Stimulated activated CD4-positive, alpha-beta T cell treated with anti-CD3 and anti-CD28 coated beads, TNF-alpha, amount 100 ng/mL, for 24 hours (primary cell): ENCODE measurements at regions not wholly inside any gene's neighbourhood (a gene's known extent, or its start where the extent isn't known, plus 50 kb on each side); places are given as distances from the start of the nearest gene placed in this dataset.
"Not testable (repeated sequence)": the region's sequence is repeated elsewhere in the genome, so short reads cannot be mapped to it uniquely, and the experiment has no call there.

Experiments used
- DNase-seq, 3 experiments: peaks; one replicate each; pipeline ENCODE4 v3.0.0-alpha.2; 2020; ENCODE audit warnings: low read depth in 3 of 3

DNA sequence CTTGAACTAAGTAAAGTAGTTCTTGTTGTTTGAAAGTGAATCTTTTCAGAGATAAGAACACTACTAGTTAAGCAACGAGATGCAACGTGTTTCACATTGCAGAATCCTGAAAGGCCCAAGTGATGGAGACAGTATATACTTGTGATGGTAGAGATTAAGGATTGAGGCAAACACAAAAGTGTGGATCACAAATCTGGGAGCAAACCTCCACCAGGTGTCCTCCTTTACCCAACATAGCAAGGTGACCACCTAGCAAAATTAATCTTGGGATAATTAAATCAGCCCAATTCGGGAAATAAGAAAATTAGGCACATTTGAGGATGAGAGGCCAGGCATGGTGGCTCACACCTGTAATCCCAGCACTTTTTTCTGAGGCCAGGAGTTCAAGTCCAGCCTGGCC, 563.9 kb downstream of the DACH1 start:
- DNase-seq, result no peak

DNA sequence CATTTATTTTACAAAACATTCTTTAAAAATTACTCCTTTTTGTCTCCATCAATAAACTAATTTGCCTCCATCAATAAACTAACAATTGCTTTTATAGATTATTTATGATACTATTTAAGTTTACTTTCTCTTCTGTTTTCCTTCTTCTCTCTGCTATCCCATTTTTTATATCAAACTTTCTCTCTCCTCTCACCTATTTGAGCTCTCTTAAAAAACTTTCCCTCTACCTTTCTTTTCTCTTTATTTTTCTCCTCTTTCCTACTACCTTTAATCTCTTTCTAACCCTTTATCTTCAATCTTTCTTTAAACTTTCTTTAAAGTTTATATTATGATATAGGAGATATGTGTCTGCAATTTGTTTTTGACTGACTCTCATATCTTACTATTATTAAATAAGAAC, 566.4 kb downstream of the DACH1 start:
- no peak for DNase-seq

DNA sequence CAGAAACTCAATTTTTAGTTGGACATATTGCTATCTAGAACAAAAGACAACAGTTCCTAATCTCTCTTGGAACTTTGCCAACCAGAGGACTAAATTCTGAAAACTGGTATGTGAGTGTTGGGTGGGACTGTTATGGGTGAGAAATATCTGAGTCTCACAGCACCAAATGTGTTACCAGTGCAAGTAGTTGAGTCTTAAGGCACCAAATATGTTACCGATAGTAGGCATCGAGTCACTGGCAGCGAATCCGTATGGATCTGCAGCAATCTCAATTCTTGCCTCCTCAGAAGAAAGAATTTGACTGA, 575.2 kb downstream of the DACH1 start:
- DNase-seq, result no peak

- peak in 2 of 3 experiments; percentile 6 to 11 for DNase-seq
Observed at GRCh38 chr13:71290963-71291841, 575.8 kb downstream of the DACH1 start.

GRCh38 chr13:71289980-71290379, 577.0 kb downstream of the DACH1 start:
- DNase-seq, result not testable (repeated sequence)

- DNase-seq, result no peak
Observed at GRCh38 chr13:71285700-71286099, 581.3 kb downstream of the DACH1 start.

- DNase-seq, result no peak
Observed at GRCh38 chr13:71278512-71278911, 588.5 kb downstream of the DACH1 start.

DNA sequence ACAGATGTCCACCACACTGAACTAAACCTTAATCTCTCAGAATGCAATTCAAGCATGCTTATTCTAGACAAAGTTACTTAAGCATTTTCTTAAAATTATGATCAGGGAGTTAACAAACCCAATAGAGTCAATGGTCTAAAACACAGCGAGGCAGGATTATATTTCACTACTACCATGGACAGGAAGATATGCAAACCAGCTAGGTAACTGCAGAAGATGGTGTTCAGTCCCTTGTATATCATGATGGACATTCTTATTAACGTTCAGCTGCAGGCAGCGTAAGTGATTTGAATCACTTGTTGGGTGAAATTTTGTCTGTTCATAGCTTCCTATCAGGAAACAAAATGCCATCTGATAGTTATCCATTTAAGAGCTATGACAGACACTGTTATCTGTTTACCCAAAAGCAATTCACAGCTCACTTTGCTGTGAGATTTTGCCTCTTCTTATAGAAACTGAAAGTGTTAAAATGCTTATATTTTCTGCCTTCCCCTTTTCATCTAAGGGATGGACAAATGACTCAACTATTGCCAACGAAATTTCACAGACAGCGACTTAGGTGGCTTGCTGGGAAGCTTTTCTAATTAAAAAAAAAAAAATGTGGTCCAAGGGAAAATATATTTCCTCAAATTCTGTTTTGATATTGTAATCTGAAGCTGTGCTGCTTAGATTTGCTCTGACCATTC, 591.9 kb downstream of the DACH1 start:
- no peak for DNase-seq

DNA sequence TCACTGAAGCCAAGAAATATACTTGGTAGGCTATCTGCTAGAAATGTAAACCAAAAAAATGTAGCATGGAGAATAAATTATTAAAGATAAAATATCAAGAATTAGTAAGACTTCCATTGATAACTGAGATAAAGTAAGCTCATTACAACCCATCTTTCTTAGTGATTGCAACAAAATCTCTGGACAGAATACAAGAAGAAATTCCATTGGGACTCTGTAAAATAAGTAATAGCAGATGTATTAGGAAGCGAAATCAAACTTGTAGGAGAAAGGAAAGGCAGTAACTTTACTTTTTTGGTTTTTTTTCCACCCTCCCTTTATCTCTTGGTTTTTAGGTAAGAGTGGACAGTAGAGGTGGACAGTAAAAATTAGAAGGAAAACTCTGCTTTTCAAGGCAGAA, 605.7 kb downstream of the DACH1 start:
- no peak for DNase-seq

GRCh38 chr13:71260246-71260645, 606.8 kb downstream of the DACH1 start:
- no peak for DNase-seq

- DNase-seq, result no peak
Observed at GRCh38 chr13:71255633-71256032, 611.4 kb downstream of the DACH1 start.

DNA sequence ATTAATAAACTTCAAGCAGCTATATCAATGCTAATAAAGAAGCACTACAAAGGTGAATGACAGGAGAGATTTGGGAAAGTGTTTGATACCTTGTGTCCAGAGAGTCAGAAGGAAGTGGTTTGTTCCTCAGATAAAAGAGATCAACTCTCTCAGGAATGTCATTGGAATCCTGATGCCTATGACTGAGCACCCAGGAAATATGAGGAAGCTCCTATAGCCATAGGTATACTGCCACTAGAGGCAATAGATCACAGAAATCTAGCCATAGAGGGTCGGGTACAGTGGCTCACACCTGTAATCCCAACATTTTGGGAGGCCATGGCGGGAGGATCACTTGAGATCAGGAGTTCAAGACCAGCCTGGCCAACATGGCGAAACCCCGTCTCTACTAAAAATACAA, 612.6 kb downstream of the DACH1 start:
- no peak for DNase-seq

- DNase-seq, result no peak
Observed at GRCh38 chr13:71252184-71252704, 614.8 kb downstream of the DACH1 start.

DNA sequence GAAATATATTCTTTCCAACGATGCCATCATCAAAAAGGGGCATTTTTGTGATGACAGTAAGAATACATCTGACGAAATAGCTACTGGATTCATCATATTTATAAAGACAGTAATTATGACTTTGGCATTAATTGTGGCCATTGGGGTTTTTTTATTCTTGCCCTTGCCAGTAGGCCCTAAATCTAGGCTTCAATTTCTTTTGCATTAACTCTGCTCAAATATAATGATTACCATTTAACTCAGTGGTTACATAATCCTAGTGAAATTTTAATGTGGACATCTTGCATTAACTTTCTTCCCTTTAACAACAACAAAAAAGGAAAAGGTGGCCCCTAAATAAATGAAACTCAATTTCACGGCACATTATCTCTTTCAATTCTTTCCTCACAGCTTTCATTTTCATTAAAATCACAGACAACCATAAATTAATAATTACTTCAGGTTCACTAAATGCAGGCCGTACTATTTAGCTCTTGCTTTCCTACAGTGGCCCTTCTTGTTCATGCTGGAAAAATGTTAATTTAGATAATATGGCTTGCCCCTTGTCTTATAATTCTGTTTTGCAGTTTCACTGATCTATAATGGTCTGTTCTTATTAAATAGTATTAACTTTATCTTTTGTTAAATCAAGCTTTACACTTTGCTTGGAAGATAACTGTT, 615.6 kb downstream of the DACH1 start:
- DNase-seq, result no peak

GRCh38 chr13:71249011-71249410, 618.0 kb downstream of the DACH1 start:
- no peak for DNase-seq

DNA sequence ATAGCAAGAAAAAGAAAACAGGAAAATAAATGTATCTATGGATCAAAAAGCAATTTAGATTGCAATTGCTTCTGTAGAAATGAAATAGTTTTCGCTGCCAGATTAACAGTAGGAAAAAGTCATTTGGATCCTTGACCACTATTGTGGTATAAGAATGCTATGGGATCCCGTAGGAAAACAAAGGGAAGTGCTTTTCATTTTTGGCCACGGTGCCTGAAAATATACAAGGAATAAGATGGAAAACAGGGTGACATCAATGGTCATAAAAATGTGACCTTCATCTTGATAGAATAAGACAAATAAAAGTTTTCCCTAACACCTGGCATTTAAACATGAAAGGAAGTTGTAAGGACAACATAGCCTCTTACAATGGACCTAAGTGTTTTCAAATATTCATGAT, 622.8 kb downstream of the DACH1 start:
- no peak for DNase-seq

- no peak for DNase-seq
Observed at GRCh38 chr13:71242201-71242600, 624.8 kb downstream of the DACH1 start.

DNA sequence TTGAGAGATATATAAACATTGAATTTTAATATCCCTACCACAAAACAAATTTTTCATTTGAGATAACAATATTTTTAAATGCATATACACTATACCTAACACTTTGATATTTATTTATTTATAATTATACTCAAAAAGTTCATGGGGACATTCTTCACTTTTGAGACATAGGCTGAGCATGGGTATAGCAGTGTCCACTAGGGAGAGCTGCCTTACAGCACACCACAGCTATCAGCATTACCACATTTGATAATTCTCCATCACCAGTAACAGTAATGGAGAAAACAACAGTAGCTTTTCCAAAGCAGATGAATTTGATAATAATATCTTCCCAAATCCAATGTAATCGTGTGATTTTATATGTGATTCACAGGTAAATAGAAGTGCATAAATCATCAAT, 626.1 kb downstream of the DACH1 start:
- DNase-seq, result no peak

DNA sequence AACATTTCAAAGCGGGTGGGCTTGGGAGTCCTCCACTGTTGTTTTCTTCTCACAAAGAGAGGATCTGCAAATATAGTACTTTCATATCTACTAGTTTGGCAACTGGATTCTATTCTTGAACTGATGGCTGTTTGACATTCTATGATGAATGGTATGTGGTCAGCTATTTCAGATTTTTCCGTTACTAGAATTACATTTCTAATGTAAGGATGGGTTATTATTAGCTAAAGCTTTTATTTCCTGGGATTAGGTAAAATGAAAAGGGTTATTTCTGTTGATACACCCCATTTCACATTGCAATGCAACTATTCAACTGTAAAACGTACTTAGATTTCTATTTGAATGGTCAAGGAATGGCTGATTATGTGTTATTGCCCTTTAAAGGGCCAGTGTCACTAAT, 629.7 kb downstream of the DACH1 start:
- no peak for DNase-seq

DNA sequence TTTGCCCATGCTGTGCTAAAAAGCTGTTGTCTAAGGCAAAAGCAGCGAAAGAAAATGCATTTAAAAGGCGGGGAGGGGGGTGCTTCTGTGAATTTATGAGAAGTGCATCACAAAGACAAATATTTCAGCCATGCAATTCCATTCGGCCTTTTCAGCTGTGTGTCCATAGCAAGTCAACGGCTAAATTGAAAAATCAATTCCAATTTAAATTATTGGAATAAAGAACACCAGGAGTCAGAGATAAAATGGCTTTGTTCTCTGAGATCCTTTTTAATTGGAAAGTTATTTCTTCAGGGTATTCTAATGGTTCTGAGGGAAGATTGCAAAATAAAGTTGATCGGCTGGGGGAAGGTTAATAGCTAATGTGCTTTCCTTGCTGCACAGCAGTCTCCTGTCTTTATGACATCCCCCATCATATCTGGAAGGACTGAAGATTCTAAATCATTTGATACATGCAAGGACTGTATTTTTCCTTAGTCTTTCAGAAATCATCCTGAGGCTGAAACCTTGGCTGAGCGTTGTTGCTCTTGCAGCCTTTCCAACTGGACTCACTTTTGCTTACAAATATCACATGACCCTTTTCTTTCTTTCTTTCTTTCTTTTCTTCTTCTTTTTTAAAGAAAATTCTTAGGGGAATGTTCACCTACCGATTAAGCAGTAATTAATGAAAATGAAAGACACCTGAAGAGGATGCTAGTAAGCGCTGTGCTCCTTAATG, 647.1 kb downstream of the DACH1 start:
- no peak for DNase-seq

GRCh38 chr13:71218960-71219359, 648.0 kb downstream of the DACH1 start:
- no peak for DNase-seq

GRCh38 chr13:71217827-71218226, 649.2 kb downstream of the DACH1 start:
- no peak for DNase-seq
